ENCODE measurements at regions not wholly inside any gene's neighbourhood (a gene's known extent, or its start where the extent isn't known, plus 50 kb on each side); places are given as distances from the start of the nearest gene placed in this dataset.

DNA sequence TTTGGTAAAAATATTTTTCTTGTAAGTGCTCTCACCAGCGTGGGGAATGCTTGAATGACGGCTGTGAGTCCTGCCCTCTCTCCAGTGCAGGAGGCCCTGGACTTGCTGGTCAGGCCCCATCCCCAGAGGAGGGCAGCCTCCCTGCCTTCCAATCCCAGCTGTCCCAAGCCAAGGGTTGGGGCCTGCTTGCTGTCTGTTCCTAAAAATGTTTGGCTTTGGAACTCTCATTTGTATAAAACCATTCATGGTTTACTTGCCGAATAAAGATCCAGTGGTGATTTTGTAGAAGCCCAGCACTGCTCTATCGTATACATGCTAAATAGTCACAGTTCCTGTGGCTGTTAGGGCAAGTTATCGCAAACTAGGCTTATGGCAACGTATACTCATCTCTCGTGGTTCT is 121.7 kb downstream of the GLRX3 start:
- DNase-seq (no peak), ATAC-seq (ENCODE audit: low FRiP score in 2 of 2) (no peak)
- Histone ChIP-seq H3K4me3 (no peak overlapping the region), H3K27me3 (no peaks in the 10 kb centered on the region), H3K27ac (no peak overlapping the region), H3K9me3 (peaks cover 0 to 15% (median 0%) of the 10 kb centered on the region in 4 donors), H3K36me3 (no peaks in the 10 kb centered on the region), H3K4me1 (no peaks in the 10 kb centered on the region)
- 81 to 90% methylated on average over 7 of the region's 7 CpGs for WGBS, 2 donors
- no peak for TF ChIP-seq POLR2A (IDR thresholded peaks at IDR 0.05)
- TF ChIP-seq POLR2AphosphoS5 (IDR thresholded peaks at IDR 0.05), result no peak
- TF ChIP-seq, protein P1, sequence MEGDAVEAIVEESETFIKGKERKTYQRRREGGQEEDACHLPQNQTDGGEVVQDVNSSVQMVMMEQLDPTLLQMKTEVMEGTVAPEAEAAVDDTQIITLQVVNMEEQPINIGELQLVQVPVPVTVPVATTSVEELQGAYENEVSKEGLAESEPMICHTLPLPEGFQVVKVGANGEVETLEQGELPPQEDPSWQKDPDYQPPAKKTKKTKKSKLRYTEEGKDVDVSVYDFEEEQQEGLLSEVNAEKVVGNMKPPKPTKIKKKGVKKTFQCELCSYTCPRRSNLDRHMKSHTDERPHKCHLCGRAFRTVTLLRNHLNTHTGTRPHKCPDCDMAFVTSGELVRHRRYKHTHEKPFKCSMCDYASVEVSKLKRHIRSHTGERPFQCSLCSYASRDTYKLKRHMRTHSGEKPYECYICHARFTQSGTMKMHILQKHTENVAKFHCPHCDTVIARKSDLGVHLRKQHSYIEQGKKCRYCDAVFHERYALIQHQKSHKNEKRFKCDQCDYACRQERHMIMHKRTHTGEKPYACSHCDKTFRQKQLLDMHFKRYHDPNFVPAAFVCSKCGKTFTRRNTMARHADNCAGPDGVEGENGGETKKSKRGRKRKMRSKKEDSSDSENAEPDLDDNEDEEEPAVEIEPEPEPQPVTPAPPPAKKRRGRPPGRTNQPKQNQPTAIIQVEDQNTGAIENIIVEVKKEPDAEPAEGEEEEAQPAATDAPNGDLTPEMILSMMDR (IDR thresholded peaks at IDR 0.05), result no peak
- no peak for TF ChIP-seq EP300 (IDR thresholded peaks at IDR 0.05)

DNA sequence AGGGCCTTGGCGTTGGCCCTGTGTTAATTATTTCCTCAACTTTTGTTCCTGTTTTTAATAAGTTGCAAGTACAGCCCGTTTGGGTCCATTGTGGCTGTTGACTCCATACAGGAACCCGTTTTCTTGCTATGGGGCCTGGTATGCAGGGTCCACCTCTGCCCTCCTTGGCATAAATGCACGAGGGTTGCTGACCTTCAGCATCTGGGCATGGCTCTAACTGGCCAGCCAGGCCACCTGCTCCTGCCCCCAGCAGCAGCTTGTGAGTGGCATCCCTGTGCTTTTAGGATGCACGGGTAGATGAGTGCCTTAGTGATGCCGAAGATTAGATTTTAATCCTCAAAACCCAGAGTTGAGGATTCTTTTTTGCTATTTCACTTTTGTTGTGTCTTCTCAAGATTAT is 123.2 kb downstream of the GLRX3 start:
- DNase-seq, result no peak
- Histone ChIP-seq H3K4me3 (no peak overlapping the region), H3K36me3 (no peaks in the 10 kb centered on the region), H3K27ac (no peak overlapping the region), H3K4me1 (no peaks in the 10 kb centered on the region), H3K9me3 (peaks cover 0 to 25% (median 0%) of the 10 kb centered on the region in 4 donors), H3K27me3 (no peaks in the 10 kb centered on the region)
- no peak for ATAC-seq (ENCODE audit: low FRiP score in 2 of 2)
- TF ChIP-seq POLR2A (IDR thresholded peaks at IDR 0.05) (no peak), EP300 (IDR thresholded peaks at IDR 0.05) (no peak), POLR2AphosphoS5 (IDR thresholded peaks at IDR 0.05) (no peak)
- TF ChIP-seq, protein P1 (IDR thresholded peaks at IDR 0.05), result no peak
- 60 to 75% methylated on average over 6 of the region's 6 CpGs for WGBS, 2 donors

DNA sequence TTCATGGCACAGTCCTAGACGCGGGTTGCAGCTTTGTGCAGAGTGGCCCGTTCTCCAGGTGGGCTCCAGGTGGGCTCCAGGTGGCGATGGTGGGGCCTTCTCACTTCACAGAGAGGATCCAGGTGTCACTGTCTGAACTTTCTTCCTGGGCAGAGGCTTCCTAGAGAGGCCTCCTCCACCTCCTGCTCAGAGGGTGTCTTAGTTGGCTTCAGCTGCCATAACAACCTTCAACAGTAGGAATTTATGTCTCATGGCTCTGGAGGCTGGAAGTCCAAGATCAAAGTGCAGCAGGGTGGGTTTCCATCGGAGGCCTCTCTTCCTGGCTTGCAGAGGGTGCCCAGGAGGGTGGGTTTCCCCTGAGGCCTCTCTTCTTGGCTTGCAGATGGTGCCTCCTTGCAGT is 125.1 kb downstream of the GLRX3 start:
- Histone ChIP-seq H3K4me3 (no peak overlapping the region), H3K36me3 (no peaks in the 10 kb centered on the region), H3K27me3 (no peaks in the 10 kb centered on the region), H3K4me1 (no peaks in the 10 kb centered on the region), H3K9me3 (peaks cover 0 to 37% (median 0%) of the 10 kb centered on the region in 4 donors), H3K27ac (no peak overlapping the region)
- ATAC-seq (ENCODE audit: low FRiP score in 2 of 2), result no peak
- TF ChIP-seq EP300 (IDR thresholded peaks at IDR 0.05), result no peak
- TF ChIP-seq POLR2AphosphoS5 (IDR thresholded peaks at IDR 0.05), result no peak
- TF ChIP-seq, protein P1 (IDR thresholded peaks at IDR 0.05), result no peak
- no peak for TF ChIP-seq POLR2A (IDR thresholded peaks at IDR 0.05)
- DNase-seq, result no peak
- WGBS, 2 donors, result 66 to 79% methylated on average over 5 of the region's 5 CpGs

DNA sequence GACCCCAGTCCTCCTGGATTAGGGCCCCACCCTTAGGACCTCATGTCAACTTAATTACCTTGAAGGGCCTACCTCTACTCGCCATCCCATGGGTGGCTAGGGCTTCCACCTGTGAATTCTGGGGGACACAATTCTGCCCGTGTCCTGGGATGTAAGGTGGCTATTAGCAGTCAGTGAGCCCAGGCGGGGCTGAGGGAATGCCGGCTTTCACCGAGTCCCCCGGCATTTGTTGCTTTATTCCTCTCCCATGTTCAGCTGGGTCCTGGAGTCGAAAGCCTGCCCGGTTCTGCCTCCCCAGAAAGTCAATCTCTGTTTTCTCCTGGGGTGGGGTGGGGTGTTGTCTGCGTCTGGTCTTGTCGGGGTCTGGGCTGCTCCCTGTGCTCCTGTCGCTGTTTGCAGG is 125.6 kb downstream of the GLRX3 start:
- TF ChIP-seq EP300 (IDR thresholded peaks at IDR 0.05) (no peak), POLR2A (IDR thresholded peaks at IDR 0.05) (no peak), POLR2AphosphoS5 (IDR thresholded peaks at IDR 0.05) (no peak)
- TF ChIP-seq, protein P1 (IDR thresholded peaks at IDR 0.05), result no peak
- ATAC-seq (ENCODE audit: low FRiP score in 2 of 2), result no peak
- no peak for DNase-seq
- Histone ChIP-seq H3K27ac (no peak overlapping the region), H3K27me3 (no peaks in the 10 kb centered on the region), H3K4me1 (no peaks in the 10 kb centered on the region), H3K4me3 (no peak overlapping the region), H3K9me3 (peaks cover 0 to 37% (median 0%) of the 10 kb centered on the region in 4 donors), H3K36me3 (no peaks in the 10 kb centered on the region)
- WGBS, 2 donors, result 90 to 92% methylated on average over 5 to 10 of the region's 11 CpGs

DNA sequence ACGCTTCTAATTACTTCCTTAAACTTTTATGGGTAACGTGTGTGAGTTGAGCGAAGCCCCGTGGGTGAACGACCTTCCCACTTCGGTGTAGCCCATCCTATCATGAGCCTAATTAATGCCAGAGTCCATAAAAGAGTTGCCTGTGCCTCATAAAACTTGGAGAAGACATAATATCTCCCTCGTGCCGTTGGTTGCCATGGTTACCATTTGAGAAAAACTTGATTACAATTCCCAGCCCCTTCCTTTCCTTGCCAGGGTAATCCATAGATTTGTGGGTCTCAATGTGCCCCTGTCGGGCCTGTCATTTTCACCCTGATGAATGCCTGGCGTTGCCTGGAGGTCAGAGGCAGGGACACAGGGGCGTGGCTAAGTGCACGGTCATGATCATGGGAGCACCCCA is 127.1 kb downstream of the GLRX3 start:
- TF ChIP-seq POLR2A (IDR thresholded peaks at IDR 0.05) (no peak), EP300 (IDR thresholded peaks at IDR 0.05) (no peak), POLR2AphosphoS5 (IDR thresholded peaks at IDR 0.05) (no peak)
- TF ChIP-seq, protein P1 (IDR thresholded peaks at IDR 0.05), result no peak
- Histone ChIP-seq H3K27ac (no peak overlapping the region), H3K9me3 (peaks cover 0 to 47% (median 0%) of the 10 kb centered on the region in 4 donors), H3K36me3 (no peaks in the 10 kb centered on the region), H3K4me3 (no peak overlapping the region), H3K27me3 (no peaks in the 10 kb centered on the region), H3K4me1 (no peaks in the 10 kb centered on the region)
- DNase-seq (no peak), ATAC-seq (ENCODE audit: low FRiP score in 2 of 2) (no peak)
- 79% methylated on average over 12 of the region's 12 CpGs for WGBS, 2 donors
